PC-3 (cell line): ENCODE measurements at regions not wholly inside any gene's neighbourhood (a gene's known extent, or its start where the extent isn't known, plus 50 kb on each side); places are given as distances from the start of the nearest gene placed in this dataset.

ENCODE experiments used
- ATAC-seq: fragments of 200-7000 bp; cut with Tn5 transposase; 2 replicates; pipeline ENCODE4 v1.9.1; 2020; ENCODE audit warnings: mild to moderate bottlenecking, moderate library complexity
- BruUV-seq: library from RNA; stranded (reverse); fragments of 400-500 nt; replicated peaks from 2 replicates; lab custom pipeline; 2021; lab: Mats Ljungman, UMichigan
- CTCF ChIA-PET: fragments of 300-600 bp; sonication (Branson Sonifier 250); formaldehyde crosslinking; loops from one replicate; lab custom pipeline; 2022; ENCODE audit warnings: antibody characterized with exemption; lab: Charles Lee
- POLR2A ChIA-PET: fragments of 300-600 bp; sonication (Branson Sonifier 250); formaldehyde crosslinking; loops from one replicate; lab custom pipeline; 2022; ENCODE audit warnings: antibody characterized with exemption; ENCODE audit not compliant: unreplicated experiment; lab: Charles Lee
- DNase-seq: peaks from one replicate; pipeline ENCODE4 v3.0.0-alpha.2; 2015
- H2AFZ ChIP-seq: fragments of 300-600 bp; sonication (generic); 2 replicates; pipeline ENCODE4 v1.6.0; 2016; ENCODE audit warnings: antibody characterized with exemption, low read length
- H3F3A ChIP-seq: fragments of 300-600 bp; sonication (generic); one replicate; pipeline ENCODE4 v1.6.0; 2017; ENCODE audit warnings: antibody characterized with exemption, low read length, control low read depth, mild to moderate bottlenecking; ENCODE audit not compliant: unreplicated experiment
- H3K27ac ChIP-seq: fragments of 300-600 bp; sonication (generic); 2 replicates; pipeline ENCODE4 v1.5.1; 2016; ENCODE audit warnings: mild to moderate bottlenecking, low read length
- H3K27me3 ChIP-seq: fragments of 300-600 bp; sonication (generic); 2 replicates; pipeline ENCODE4 v1.6.1; 2016; ENCODE audit warnings: low read length, mixed read lengths
- H3K36me3 ChIP-seq: fragments of 300-600 bp; sonication (generic); 2 replicates; pipeline ENCODE4 v1.6.1; 2016; ENCODE audit warnings: low read depth, mixed run types, low read length, mixed read lengths
- H3K4me1 ChIP-seq: fragments of 300-600 bp; sonication (generic); 2 replicates; pipeline ENCODE4 v1.5.1; 2016; ENCODE audit warnings: low read length; ENCODE audit not compliant: insufficient read depth
- H3K4me2 ChIP-seq: fragments of 300-600 bp; sonication (generic); 2 replicates; pipeline ENCODE4 v1.6.0; 2016; ENCODE audit warnings: low read length
- H3K4me3 ChIP-seq: fragments of 300-600 bp; sonication (generic); 2 replicates; pipeline ENCODE4 v1.5.1; 2016; ENCODE audit warnings: mild to moderate bottlenecking, low read length, mixed read lengths
- H3K79me2 ChIP-seq: fragments of 300-600 bp; sonication (generic); 2 replicates; pipeline ENCODE4 v1.6.1; 2017; ENCODE audit warnings: low read length, mixed read lengths
- H3K9ac ChIP-seq: fragments of 300-600 bp; sonication (generic); 2 replicates; pipeline ENCODE4 v1.6.0; 2016; ENCODE audit warnings: mild to moderate bottlenecking, low read length
- H3K9me2 ChIP-seq: fragments of 300-600 bp; sonication (generic); replicated peaks from 2 replicates; pipeline ENCODE4 v1.6.1; 2016; ENCODE audit warnings: mixed run types, low read length, mixed read lengths
- H3K9me3 ChIP-seq: fragments of 300-600 bp; sonication (generic); 2 replicates; pipeline ENCODE4 v1.6.1; 2016; ENCODE audit warnings: low read length, mixed read lengths
- H4K20me1 ChIP-seq: fragments of 300-600 bp; sonication (generic); 2 replicates; pipeline ENCODE4 v1.6.1; 2016; ENCODE audit warnings: low read length, mixed read lengths
- EZH2 ChIP-seq: fragments of 300-600 bp; sonication (generic); IDR thresholded peaks from one replicate; pipeline ENCODE4 v1.6.1; 2017; ENCODE audit warnings: antibody characterized with exemption, mild to moderate bottlenecking, low read length; ENCODE audit not compliant: unreplicated experiment
- EZH2phosphoT487 ChIP-seq: fragments of 300-600 bp; sonication (generic); IDR thresholded peaks from 2 replicates; pipeline ENCODE4 v1.6.1; 2018; ENCODE audit warnings: mild to moderate bottlenecking, antibody characterized with exemption, low read length, borderline replicate concordance
- intact Hi-C: fragments of 100-400 bp; cut with micrococcal nuclease; formaldehyde crosslinking; loops from 2 replicates; pipeline ENCODE4 v1.9.0; 2023
- TF ChIP-seq, protein P1 (sequence below): fragments of 300-600 bp; sonication (generic); conservative IDR thresholded peaks from 2 replicates; pipeline ENCODE4 v1.5.1; 2017; ENCODE audit warnings: antibody characterized with exemption, low read depth, mild to moderate bottlenecking, low read length

DNA sequence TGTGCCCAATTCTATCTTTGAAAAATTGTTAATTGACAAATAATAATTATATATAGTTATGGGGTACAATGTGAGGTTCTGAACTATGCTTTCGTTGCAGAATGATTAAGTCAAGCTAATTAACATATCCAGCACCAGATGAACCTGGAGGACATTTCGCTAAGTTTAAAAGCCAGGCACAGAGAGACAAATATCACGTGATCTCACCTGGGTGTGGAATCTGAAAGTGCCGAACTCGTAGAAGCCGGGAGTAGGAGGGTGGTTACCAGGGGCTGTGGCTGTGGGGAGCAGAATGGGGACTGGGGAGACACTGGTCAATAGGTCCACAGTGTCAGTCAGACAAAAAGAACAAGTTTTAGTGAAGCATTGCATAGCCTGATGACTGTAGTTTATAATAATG lies 332.9 kb upstream of the SHH start:
- H3F3A ChIP-seq: no peaks in the 10 kb centered on the region
- ATAC-seq (no peak), DNase-seq (no peak)
- H3K27me3 ChIP-seq: peaks cover 57% of the 10 kb centered on the region
- H3K79me2 ChIP-seq: no peaks in the 10 kb centered on the region
- H3K27ac ChIP-seq: no peak overlapping the region
- CTCF ChIA-PET: no interaction called here
- H3K9ac ChIP-seq: no peak overlapping the region
- TF ChIP-seq EZH2phosphoT487: no peak
- TF ChIP-seq, protein P1, sequence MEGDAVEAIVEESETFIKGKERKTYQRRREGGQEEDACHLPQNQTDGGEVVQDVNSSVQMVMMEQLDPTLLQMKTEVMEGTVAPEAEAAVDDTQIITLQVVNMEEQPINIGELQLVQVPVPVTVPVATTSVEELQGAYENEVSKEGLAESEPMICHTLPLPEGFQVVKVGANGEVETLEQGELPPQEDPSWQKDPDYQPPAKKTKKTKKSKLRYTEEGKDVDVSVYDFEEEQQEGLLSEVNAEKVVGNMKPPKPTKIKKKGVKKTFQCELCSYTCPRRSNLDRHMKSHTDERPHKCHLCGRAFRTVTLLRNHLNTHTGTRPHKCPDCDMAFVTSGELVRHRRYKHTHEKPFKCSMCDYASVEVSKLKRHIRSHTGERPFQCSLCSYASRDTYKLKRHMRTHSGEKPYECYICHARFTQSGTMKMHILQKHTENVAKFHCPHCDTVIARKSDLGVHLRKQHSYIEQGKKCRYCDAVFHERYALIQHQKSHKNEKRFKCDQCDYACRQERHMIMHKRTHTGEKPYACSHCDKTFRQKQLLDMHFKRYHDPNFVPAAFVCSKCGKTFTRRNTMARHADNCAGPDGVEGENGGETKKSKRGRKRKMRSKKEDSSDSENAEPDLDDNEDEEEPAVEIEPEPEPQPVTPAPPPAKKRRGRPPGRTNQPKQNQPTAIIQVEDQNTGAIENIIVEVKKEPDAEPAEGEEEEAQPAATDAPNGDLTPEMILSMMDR: no peak
- no peak for TF ChIP-seq EZH2
- H3K36me3 ChIP-seq: no peaks in the 10 kb centered on the region
- H3K9me3 ChIP-seq: no peaks in the 10 kb centered on the region
- POLR2A ChIA-PET: no interaction called here
- H4K20me1 ChIP-seq: no peaks in the 10 kb centered on the region
- H3K4me1 ChIP-seq: no peaks in the 10 kb centered on the region
- no peak overlapping the region for H2AFZ ChIP-seq
- H3K9me2 ChIP-seq: no peaks in the 10 kb centered on the region
- H3K4me2 ChIP-seq: no peak overlapping the region
- intact Hi-C loops: no loop called here
- BruUV-seq: no TSS peak
- no peak overlapping the region for H3K4me3 ChIP-seq

- CTCF ChIA-PET: no interaction called here
- Histone ChIP-seq H4K20me1 (no peaks in the 10 kb centered on the region), H3K27me3 (peaks cover 64% of the 10 kb centered on the region), H2AFZ (no peak overlapping the region), H3K4me1 (no peaks in the 10 kb centered on the region), H3K9me3 (no peaks in the 10 kb centered on the region), H3K9me2 (no peaks in the 10 kb centered on the region), H3K36me3 (no peaks in the 10 kb centered on the region), H3K27ac (no peak overlapping the region), H3K4me3 (no peak overlapping the region), H3F3A (no peaks in the 10 kb centered on the region), H3K4me2 (no peak overlapping the region), H3K9ac (no peak overlapping the region), H3K79me2 (no peaks in the 10 kb centered on the region)
- DNase-seq (no peak), ATAC-seq (no peak)
- no TSS peak for BruUV-seq
- TF ChIP-seq, protein P1: no peak
- TF ChIP-seq EZH2: no peak
- no peak for TF ChIP-seq EZH2phosphoT487
- intact Hi-C loops: no loop called here
- POLR2A ChIA-PET: no interaction called here
Observed at GRCh38 chr7:156143683-156144082, 331.4 kb upstream of the SHH start.

DNA sequence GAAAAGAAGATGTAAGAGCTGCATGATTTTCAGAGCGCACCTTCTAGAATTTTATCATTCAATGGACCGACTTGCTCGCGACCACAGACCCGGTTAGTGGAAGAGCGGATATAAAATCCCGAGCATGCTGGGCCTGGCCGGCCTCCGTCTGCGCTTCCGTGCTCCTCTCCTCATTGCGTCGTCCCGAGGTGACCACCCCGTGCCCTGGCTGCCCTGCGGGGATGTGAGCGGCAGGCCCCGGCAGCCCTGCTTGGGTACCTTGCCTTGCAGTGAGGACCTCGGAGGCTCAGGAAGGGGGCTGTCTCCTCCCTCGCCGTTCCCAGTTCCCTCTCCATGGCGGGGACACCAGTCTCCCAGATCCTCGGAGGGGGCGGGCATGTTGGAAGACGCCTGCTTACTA lies 330.9 kb upstream of the SHH start:
- Histone ChIP-seq H3K9me3 (no peaks in the 10 kb centered on the region), H3K36me3 (no peaks in the 10 kb centered on the region), H3F3A (no peaks in the 10 kb centered on the region), H3K79me2 (no peaks in the 10 kb centered on the region), H3K4me1 (no peaks in the 10 kb centered on the region), H3K9me2 (no peaks in the 10 kb centered on the region), H3K4me3 (no peak overlapping the region), H2AFZ (no peak overlapping the region), H3K9ac (no peak overlapping the region), H3K27ac (no peak overlapping the region), H3K4me2 (no peak overlapping the region), H4K20me1 (no peaks in the 10 kb centered on the region), H3K27me3 (peaks cover 63% of the 10 kb centered on the region)
- intact Hi-C loops: no loop called here
- no TSS peak for BruUV-seq
- CTCF ChIA-PET: no interaction called here
- ATAC-seq (no peak), DNase-seq (no peak)
- TF ChIP-seq EZH2phosphoT487 (no peak), EZH2 (no peak)
- TF ChIP-seq, protein P1: no peak
- POLR2A ChIA-PET: no interaction called here
